HCT116 (cell line): ENCODE measurements at regions not wholly inside any gene's neighbourhood (a gene's known extent, or its start where the extent isn't known, plus 50 kb on each side); places are given as distances from the start of the nearest gene placed in this dataset.

Experiments
- ATAC-seq: fragments of 200-7000 bp; cut with Tn5 transposase; 2 replicates; pipeline ENCODE4 v1.9.1; 2020; ENCODE audit warnings: mild to moderate bottlenecking, moderate library complexity
- BruUV-seq: library from RNA; stranded (reverse); fragments of 400-500 nt; replicated peaks from 2 replicates; lab custom pipeline; 2021; lab: Mats Ljungman, UMichigan
- CTCF ChIA-PET: fragments of 300-600 bp; sonication (Branson Sonifier 250); formaldehyde crosslinking; loops from one replicate; lab custom pipeline; 2021; ENCODE audit warnings: antibody characterized with exemption; lab: Charles Lee
- POLR2A ChIA-PET: fragments of 300-600, 350-600 bp; sonication (Branson Sonifier 250); formaldehyde crosslinking; loops from one replicate; lab custom pipeline; 2021; ENCODE audit warnings: antibody characterized with exemption; lab: Charles Lee
- RAD21 ChIA-PET, 2 experiments: fragments of 300-600 bp; sonication (Branson Sonifier 250); formaldehyde crosslinking; loops; one replicate each; lab custom pipeline; 2023; ENCODE audit warnings: low total read pairs in 2 of 2; ENCODE audit not compliant: uncharacterized antibody in 2 of 2, unreplicated experiment in 2 of 2, low non-redundant PET in 1 of 2; lab: Charles Lee
- DNase-seq: peaks from one replicate; pipeline ENCODE4 v3.0.0-alpha.2; 2010; ENCODE audit warnings: low read depth, low spot score
- H2AFZ ChIP-seq: fragments of 200-600 bp; shearing (Covaris generic), sonication (generic); 2 replicates; pipeline ENCODE4 v1.6.1; 2017; ENCODE audit warnings: low read depth, mixed run types, mixed read lengths, antibody characterized with exemption, low read length; ENCODE audit not compliant: poor library complexity, severe bottlenecking
- H3K27ac ChIP-seq: 2 replicates; pipeline ENCODE4 v1.5.1; 2012; ENCODE audit warnings: low read depth, low read length
- H3K27me3 ChIP-seq: fragments of 200-600 bp; sonication (generic); 2 replicates; pipeline ENCODE4 v1.6.1; 2016; ENCODE audit warnings: mixed run types, low read length, mixed read lengths; ENCODE audit not compliant: insufficient read depth
- H3K36me3 ChIP-seq, 2 experiments: fragments of 200-500 bp in 1 of 2; fragments of 200-600 bp in 1 of 2; sonication (Bioruptor generic) in 1 of 2; sonication (generic) in 1 of 2; 2 replicates each; pipeline versions ENCODE4 v1.5.1 to v1.6.1; 2014 to 2016; ENCODE audit warnings: low read length in 2 of 2, inconsistent platforms in 1 of 2, mixed read lengths in 1 of 2, mixed run types in 1 of 2; ENCODE audit not compliant: insufficient read depth in 2 of 2, control insufficient read depth in 1 of 2
- H3K4me1 ChIP-seq, 2 experiments: fragments of 200-600 bp in 1 of 2; sonication (generic) in 1 of 2; 2 replicates each; pipeline versions ENCODE4 v1.5.1 to v1.6.1; 2012 to 2017; ENCODE audit warnings: low read length in 2 of 2, inconsistent platforms in 1 of 2, mild to moderate bottlenecking in 1 of 2, mixed read lengths in 1 of 2, mixed run types in 1 of 2, moderate library complexity in 1 of 2; ENCODE audit not compliant: insufficient read depth in 2 of 2, control insufficient read depth in 1 of 2
- H3K4me2 ChIP-seq: fragments of 200-600 bp; sonication (generic); 2 replicates; pipeline ENCODE4 v1.6.1; 2017; ENCODE audit warnings: mixed run types, low read length, mixed read lengths
- H3K4me3 ChIP-seq, 2 experiments: fragments of 200-600 bp in 1 of 2; sonication (generic) in 1 of 2; replicated peaks in 1 of 2; 2 replicates each; pipeline ENCODE4 v1.5.1; 2011 to 2016; ENCODE audit warnings: low read length in 2 of 2, control low read depth in 1 of 2, low read depth in 1 of 2, mild to moderate bottlenecking in 1 of 2, mixed read lengths in 1 of 2, mixed run types in 1 of 2
- H3K79me2 ChIP-seq: fragments of 200-600 bp; sonication (generic); 2 replicates; pipeline ENCODE4 v1.6.1; 2017; ENCODE audit warnings: mild to moderate bottlenecking, mixed run types, low read length, moderate library complexity, mixed read lengths; ENCODE audit not compliant: insufficient read depth
- H3K9ac ChIP-seq: fragments of 200-600 bp; sonication (generic); 2 replicates; pipeline ENCODE4 v1.6.1; 2016; ENCODE audit warnings: low read length, mixed read lengths
- H3K9me2 ChIP-seq: fragments of 200-600 bp; sonication (generic), shearing (Covaris generic); 2 replicates; pipeline ENCODE4 v1.6.1; 2017; ENCODE audit warnings: mixed run types, mild to moderate bottlenecking, moderate library complexity; ENCODE audit not compliant: insufficient read depth
- H3K9me3 ChIP-seq, 2 experiments: fragments of 200-500 bp in 1 of 2; fragments of 200-600 bp in 1 of 2; sonication (Bioruptor generic) in 1 of 2; sonication (generic) in 1 of 2; 2 replicates each; pipeline ENCODE4 v1.6.1; 2014 to 2017; ENCODE audit warnings: low read length in 2 of 2, mixed read lengths in 2 of 2, inconsistent platforms in 1 of 2, low read depth in 1 of 2, mild to moderate bottlenecking in 1 of 2, mixed run types in 1 of 2, moderate library complexity in 1 of 2; ENCODE audit not compliant: control insufficient read depth in 1 of 2, insufficient read depth in 1 of 2
- H4K20me1 ChIP-seq: fragments of 200-600 bp; sonication (generic), shearing (Covaris generic); 2 replicates; pipeline ENCODE4 v1.6.1; 2017; ENCODE audit warnings: mixed run types, mild to moderate bottlenecking, moderate library complexity; ENCODE audit not compliant: insufficient read depth
- CBX3 ChIP-seq: IDR thresholded peaks from 2 replicates; pipeline ENCODE4 v1.6.1; 2012; ENCODE audit warnings: low read depth
- CEBPB ChIP-seq: IDR thresholded peaks from 2 replicates; pipeline ENCODE4 v1.6.1; 2012; ENCODE audit warnings: low read depth
- EZH2 ChIP-seq: fragments of 200-600 bp; sonication (generic); IDR thresholded peaks from 2 replicates; pipeline ENCODE4 v1.6.1; 2017; ENCODE audit warnings: antibody characterized with exemption, mixed run types
- POLR2AphosphoS5 ChIP-seq: IDR thresholded peaks from 2 replicates; pipeline ENCODE4 v1.6.1; 2011; ENCODE audit warnings: mild to moderate bottlenecking, low read depth, low read length, moderate library complexity
- RAD21 ChIP-seq: IDR thresholded peaks from 2 replicates; pipeline ENCODE4 v1.6.1; 2012; ENCODE audit warnings: low read depth, mild to moderate bottlenecking
- SRF ChIP-seq: IDR thresholded peaks from 2 replicates; pipeline ENCODE4 v1.6.1; 2012; ENCODE audit warnings: low read depth
- TCF7L2 ChIP-seq: IDR thresholded peaks from 2 replicates; pipeline ENCODE4 v1.7.0; 2011; ENCODE audit warnings: borderline replicate concordance, inconsistent platforms; ENCODE audit not compliant: insufficient read depth, insufficient read length; ENCODE audit errors: extremely low read depth
- YY1 ChIP-seq: IDR thresholded peaks from 2 replicates; pipeline ENCODE4 v1.6.1; 2011; ENCODE audit warnings: low read length, low read depth, moderate library complexity, mild to moderate bottlenecking; ENCODE audit not compliant: insufficient replicate concordance; ENCODE audit errors: extremely low read depth
- intact Hi-C: fragments of 100-400 bp; cut with micrococcal nuclease; formaldehyde crosslinking; loops from 2 replicates; pipeline ENCODE4 v1.10.0; 2022
- TF ChIP-seq, protein P1 (sequence below): IDR thresholded peaks from 2 replicates; pipeline ENCODE4 v1.6.1; 2012
- TF ChIP-seq, protein P2 (sequence below): IDR thresholded peaks from 2 replicates; pipeline ENCODE4 v1.6.1; 2012; ENCODE audit warnings: low read depth

DNA sequence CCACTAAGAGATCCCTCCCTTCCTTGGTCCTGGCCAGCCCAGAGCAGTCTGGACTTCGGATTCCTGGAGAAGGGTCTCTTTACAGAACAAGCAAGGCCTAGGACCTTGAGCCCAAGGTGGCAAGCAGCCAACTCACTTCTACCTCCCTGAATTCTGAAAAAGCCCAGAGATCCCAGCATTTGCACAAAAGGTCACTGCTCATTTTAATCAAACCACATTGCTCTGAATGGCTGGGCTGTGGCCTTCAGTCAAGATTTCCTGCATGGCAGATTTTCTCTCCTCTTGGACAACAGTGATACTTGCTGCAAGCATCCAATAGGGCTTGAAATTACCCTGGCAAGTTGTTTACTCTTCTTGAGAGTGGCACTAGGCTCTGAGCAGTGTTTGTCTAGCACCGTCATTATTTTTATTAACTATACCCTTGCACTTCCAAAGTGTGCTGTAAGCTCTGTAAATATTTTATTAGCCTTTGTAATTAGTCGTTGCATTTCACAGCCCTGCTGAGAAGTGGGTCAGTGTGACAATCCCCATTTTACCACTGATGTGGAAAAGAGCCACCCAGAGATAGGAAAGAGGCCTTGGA lies 274.7 kb upstream of the CTNNB1 start:
- no peak overlapping the region for H2AFZ ChIP-seq
- POLR2A ChIA-PET = no interaction called here
- no peak overlapping the region for H3K27ac ChIP-seq
- H3K4me3 ChIP-seq = no peak overlapping the region
- RAD21 ChIA-PET = no interaction called here
- no peak for DNase-seq
- no peaks in the 10 kb centered on the region for H3K36me3 ChIP-seq
- intact Hi-C loops = no loop called here
- H3K9me2 ChIP-seq = no peaks in the 10 kb centered on the region
- peaks cover 9% of the 10 kb centered on the region for H3K27me3 ChIP-seq
- no peak for ATAC-seq
- H4K20me1 ChIP-seq = no peaks in the 10 kb centered on the region
- no peaks in the 10 kb centered on the region for H3K9me3 ChIP-seq
- no TSS peak for BruUV-seq
- H3K4me2 ChIP-seq = no peak overlapping the region
- no peak overlapping the region for H3K9ac ChIP-seq
- H3K4me1 ChIP-seq = no peaks in the 10 kb centered on the region
- no peaks in the 10 kb centered on the region for H3K79me2 ChIP-seq
- TF ChIP-seq EZH2 (no peak), POLR2AphosphoS5 (no peak), TCF7L2 (no peak), CEBPB (no peak), SRF (no peak), YY1 (no peak), CBX3 (no peak), RAD21 (no peak)
- TF ChIP-seq, protein P1, sequence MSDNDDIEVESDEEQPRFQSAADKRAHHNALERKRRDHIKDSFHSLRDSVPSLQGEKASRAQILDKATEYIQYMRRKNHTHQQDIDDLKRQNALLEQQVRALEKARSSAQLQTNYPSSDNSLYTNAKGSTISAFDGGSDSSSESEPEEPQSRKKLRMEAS = no peak
- TF ChIP-seq, protein P2, sequence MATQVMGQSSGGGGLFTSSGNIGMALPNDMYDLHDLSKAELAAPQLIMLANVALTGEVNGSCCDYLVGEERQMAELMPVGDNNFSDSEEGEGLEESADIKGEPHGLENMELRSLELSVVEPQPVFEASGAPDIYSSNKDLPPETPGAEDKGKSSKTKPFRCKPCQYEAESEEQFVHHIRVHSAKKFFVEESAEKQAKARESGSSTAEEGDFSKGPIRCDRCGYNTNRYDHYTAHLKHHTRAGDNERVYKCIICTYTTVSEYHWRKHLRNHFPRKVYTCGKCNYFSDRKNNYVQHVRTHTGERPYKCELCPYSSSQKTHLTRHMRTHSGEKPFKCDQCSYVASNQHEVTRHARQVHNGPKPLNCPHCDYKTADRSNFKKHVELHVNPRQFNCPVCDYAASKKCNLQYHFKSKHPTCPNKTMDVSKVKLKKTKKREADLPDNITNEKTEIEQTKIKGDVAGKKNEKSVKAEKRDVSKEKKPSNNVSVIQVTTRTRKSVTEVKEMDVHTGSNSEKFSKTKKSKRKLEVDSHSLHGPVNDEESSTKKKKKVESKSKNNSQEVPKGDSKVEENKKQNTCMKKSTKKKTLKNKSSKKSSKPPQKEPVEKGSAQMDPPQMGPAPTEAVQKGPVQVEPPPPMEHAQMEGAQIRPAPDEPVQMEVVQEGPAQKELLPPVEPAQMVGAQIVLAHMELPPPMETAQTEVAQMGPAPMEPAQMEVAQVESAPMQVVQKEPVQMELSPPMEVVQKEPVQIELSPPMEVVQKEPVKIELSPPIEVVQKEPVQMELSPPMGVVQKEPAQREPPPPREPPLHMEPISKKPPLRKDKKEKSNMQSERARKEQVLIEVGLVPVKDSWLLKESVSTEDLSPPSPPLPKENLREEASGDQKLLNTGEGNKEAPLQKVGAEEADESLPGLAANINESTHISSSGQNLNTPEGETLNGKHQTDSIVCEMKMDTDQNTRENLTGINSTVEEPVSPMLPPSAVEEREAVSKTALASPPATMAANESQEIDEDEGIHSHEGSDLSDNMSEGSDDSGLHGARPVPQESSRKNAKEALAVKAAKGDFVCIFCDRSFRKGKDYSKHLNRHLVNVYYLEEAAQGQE = no peak
- CTCF ChIA-PET = no interaction called here
